Progenitor cell of endocrine pancreas (in vitro differentiated cells): ENCODE measurements at regions not wholly inside any gene's neighbourhood (a gene's known extent, or its start where the extent isn't known, plus 50 kb on each side); places are given as distances from the start of the nearest gene placed in this dataset.

Source experiments
- DNase-seq: peaks from one replicate; pipeline ENCODE4 v3.0.0; 2021; ENCODE audit warnings: low spot score; ENCODE audit not compliant: unreplicated experiment
- H3K27ac Mint-ChIP-seq: 2 replicates; pipeline ENCODE4 v1.8.0; 2021; ENCODE audit warnings: mild to moderate bottlenecking, moderate library complexity, mixed read lengths
- H3K27me3 Mint-ChIP-seq: 2 replicates; pipeline ENCODE4 v1.8.0; 2021; ENCODE audit warnings: mixed read lengths
- H3K36me3 Mint-ChIP-seq: 2 replicates; pipeline ENCODE4 v1.8.0; 2022; ENCODE audit warnings: mixed read lengths; ENCODE audit not compliant: insufficient read depth
- H3K4me1 Mint-ChIP-seq: 2 replicates; pipeline ENCODE4 v1.8.0; 2021; ENCODE audit warnings: low read depth, mixed read lengths
- H3K4me3 Mint-ChIP-seq: 2 replicates; pipeline ENCODE4 v1.8.0; 2021; ENCODE audit warnings: low read depth, mild to moderate bottlenecking, moderate library complexity, mixed read lengths
- H3K9me3 Mint-ChIP-seq: 2 replicates; pipeline ENCODE4 v1.8.0; 2021; ENCODE audit warnings: low read depth, mixed read lengths
- CTCF ChIP-seq: fragments of 200-600 bp; sonication (generic); IDR thresholded peaks from one replicate; pipeline ENCODE4 v1.5.0; 2021; ENCODE audit warnings: antibody characterized with exemption, mild to moderate bottlenecking; ENCODE audit not compliant: unreplicated experiment

GRCh38 chr4:28724239-28724638 is 1863.6 kb downstream of the STIM2 start:
- H3K9me3 Mint-ChIP-seq: no peaks in the 10 kb centered on the region
- DNase-seq: no peak
- no peak overlapping the region for H3K27ac Mint-ChIP-seq
- no peak for TF ChIP-seq CTCF
- H3K4me1 Mint-ChIP-seq: peaks cover 10% of the 10 kb centered on the region
- no peak overlapping the region for H3K4me3 Mint-ChIP-seq
- H3K36me3 Mint-ChIP-seq: peaks cover 1% of the 10 kb centered on the region
- no peaks in the 10 kb centered on the region for H3K27me3 Mint-ChIP-seq

- TF ChIP-seq CTCF: no peak
- peaks cover 10% of the 10 kb centered on the region for H3K27me3 Mint-ChIP-seq
- H3K9me3 Mint-ChIP-seq: peaks cover 6% of the 10 kb centered on the region
- no peak overlapping the region for H3K4me3 Mint-ChIP-seq
- no peak overlapping the region for H3K27ac Mint-ChIP-seq
- H3K36me3 Mint-ChIP-seq: peaks cover 1% of the 10 kb centered on the region
- no peak for DNase-seq
- peaks cover 13% of the 10 kb centered on the region for H3K4me1 Mint-ChIP-seq
These were observed 1869.7 kb downstream of the STIM2 start for GRCh38 chr4:28730304-28730703.

- DNase-seq: no peak
- TF ChIP-seq CTCF: no peak
- no peaks in the 10 kb centered on the region for H3K36me3 Mint-ChIP-seq
- no peaks in the 10 kb centered on the region for H3K4me1 Mint-ChIP-seq
- no peak overlapping the region for H3K4me3 Mint-ChIP-seq
- no peaks in the 10 kb centered on the region for H3K27me3 Mint-ChIP-seq
- no peaks in the 10 kb centered on the region for H3K9me3 Mint-ChIP-seq
- no peak overlapping the region for H3K27ac Mint-ChIP-seq
These were observed 1883.4 kb downstream of the STIM2 start for GRCh38 chr4:28744066-28744465.

- Mint-ChIP-seq H3K27me3 (no peaks in the 10 kb centered on the region), H3K4me1 (no peaks in the 10 kb centered on the region), H3K9me3 (no peaks in the 10 kb centered on the region), H3K4me3 (no peak overlapping the region), H3K27ac (no peak overlapping the region), H3K36me3 (no peaks in the 10 kb centered on the region)
- TF ChIP-seq CTCF: no peak
- no peak for DNase-seq
These were observed 1893.7 kb downstream of the STIM2 start for GRCh38 chr4:28754376-28754775.

DNA sequence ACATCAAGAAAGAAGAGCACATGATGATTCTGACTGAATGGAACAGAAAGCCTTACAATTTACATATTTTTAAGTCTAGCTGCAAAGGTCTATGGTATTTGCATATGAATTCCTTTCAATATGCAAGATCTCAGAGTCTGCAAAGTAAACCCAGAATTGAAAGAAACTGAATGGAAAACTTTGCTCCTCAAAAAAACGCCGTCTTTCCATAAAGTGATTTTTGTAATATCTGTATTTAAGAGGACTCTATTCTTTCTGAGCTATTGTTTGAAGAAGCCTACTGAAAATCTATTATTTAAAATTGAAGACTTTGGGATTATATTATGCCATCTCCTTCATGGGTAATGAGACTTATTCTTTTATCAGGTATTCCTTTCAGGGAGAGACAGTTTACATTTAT is 1894.4 kb downstream of the STIM2 start:
- no peaks in the 10 kb centered on the region for H3K4me1 Mint-ChIP-seq
- no peaks in the 10 kb centered on the region for H3K9me3 Mint-ChIP-seq
- no peaks in the 10 kb centered on the region for H3K27me3 Mint-ChIP-seq
- no peak overlapping the region for H3K27ac Mint-ChIP-seq
- TF ChIP-seq CTCF: no peak
- H3K4me3 Mint-ChIP-seq: no peak overlapping the region
- no peaks in the 10 kb centered on the region for H3K36me3 Mint-ChIP-seq
- DNase-seq: no peak

DNA sequence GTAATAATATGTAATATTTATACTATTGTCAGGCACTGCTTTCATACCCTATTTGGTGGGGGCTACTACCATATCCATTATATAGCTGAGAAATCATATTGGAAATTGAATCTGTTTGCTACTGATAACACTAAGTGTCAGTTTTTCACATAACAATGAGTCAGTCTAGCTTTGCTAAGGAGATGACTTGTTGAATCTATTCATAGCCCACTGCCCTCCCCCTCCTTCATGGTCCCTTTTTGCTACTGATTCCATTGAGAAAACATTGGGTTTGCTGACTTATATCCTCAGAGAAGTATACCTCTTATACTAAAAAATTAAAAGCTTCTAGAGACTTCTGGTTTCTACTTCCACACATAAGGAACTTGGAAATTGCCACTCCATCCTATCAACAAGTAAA is 1898.4 kb downstream of the STIM2 start:
- no peaks in the 10 kb centered on the region for H3K9me3 Mint-ChIP-seq
- H3K27me3 Mint-ChIP-seq: no peaks in the 10 kb centered on the region
- DNase-seq: no peak
- no peak overlapping the region for H3K4me3 Mint-ChIP-seq
- no peak overlapping the region for H3K27ac Mint-ChIP-seq
- TF ChIP-seq CTCF: no peak
- H3K4me1 Mint-ChIP-seq: no peaks in the 10 kb centered on the region
- H3K36me3 Mint-ChIP-seq: no peaks in the 10 kb centered on the region
